ENCODE measurements at regions not wholly inside any gene's neighbourhood (a gene's known extent, or its start where the extent isn't known, plus 50 kb on each side); places are given as distances from the start of the nearest gene placed in this dataset.

DNA sequence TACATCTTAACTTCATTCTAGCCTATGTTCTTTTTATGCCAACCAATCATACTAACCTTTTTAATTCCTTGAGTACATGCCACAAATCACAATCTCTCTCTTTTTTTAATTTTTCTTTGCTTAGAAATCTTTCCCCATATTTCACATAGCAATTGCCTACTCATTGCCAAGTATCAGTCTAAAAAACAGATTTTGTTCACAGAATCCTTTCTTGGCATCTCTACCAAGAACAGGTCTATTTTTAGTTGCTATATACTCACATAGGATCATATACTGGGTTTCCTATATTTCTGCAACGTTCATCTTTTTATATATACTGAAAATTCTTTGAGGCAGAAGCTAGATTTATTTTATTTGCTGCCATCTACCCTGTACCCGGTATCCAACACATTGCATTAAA, 292.1 kb downstream of the GASK1B start:
- Mint-ChIP-seq H3K27ac (no peak overlapping the region), H3K27me3 (no peaks in the 10 kb centered on the region), H3K9me3 (peaks cover 8% of the 10 kb centered on the region), H3K4me1 (no peaks in the 10 kb centered on the region), H3K4me3 (no peak overlapping the region), H3K36me3 (ENCODE audit: low read depth) (no peaks in the 10 kb centered on the region)
- no peak for ATAC-seq (replicated peaks)

GRCh38 chr4:157854819-157855218, 318.0 kb downstream of the GASK1B start:
- H3K4me3 Mint-ChIP-seq = no peak overlapping the region
- no peak for ATAC-seq (replicated peaks)
- H3K4me1 Mint-ChIP-seq = no peaks in the 10 kb centered on the region
- peaks cover 13% of the 10 kb centered on the region for H3K9me3 Mint-ChIP-seq
- H3K27me3 Mint-ChIP-seq = no peaks in the 10 kb centered on the region
- H3K36me3 Mint-ChIP-seq (ENCODE audit: low read depth) = no peaks in the 10 kb centered on the region
- H3K27ac Mint-ChIP-seq = no peak overlapping the region

DNA sequence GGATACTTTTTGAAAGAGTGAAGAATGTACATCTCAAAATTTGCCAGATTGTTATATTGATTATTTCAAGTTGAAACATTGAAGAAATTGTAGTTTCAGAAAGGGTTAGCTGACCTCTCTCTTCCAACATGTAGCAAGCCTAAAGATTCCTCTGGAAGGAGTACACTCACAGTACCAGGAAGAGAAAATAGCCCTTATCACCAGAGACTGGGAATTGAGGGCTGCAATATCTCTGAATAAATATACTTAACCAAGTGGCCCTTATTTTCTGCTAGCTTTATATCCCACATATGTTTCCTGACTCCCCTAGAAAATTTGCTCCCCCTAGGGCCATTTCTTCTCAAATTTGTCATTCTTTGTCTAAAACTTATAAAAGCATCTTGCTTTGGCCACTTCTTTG, 332.2 kb downstream of the GASK1B start:
- H3K9me3 Mint-ChIP-seq = no peaks in the 10 kb centered on the region
- no peak overlapping the region for H3K27ac Mint-ChIP-seq
- no peaks in the 10 kb centered on the region for H3K27me3 Mint-ChIP-seq
- no peaks in the 10 kb centered on the region for H3K36me3 Mint-ChIP-seq (ENCODE audit: low read depth)
- H3K4me3 Mint-ChIP-seq = no peak overlapping the region
- ATAC-seq (replicated peaks) = no peak
- H3K4me1 Mint-ChIP-seq = no peaks in the 10 kb centered on the region

DNA sequence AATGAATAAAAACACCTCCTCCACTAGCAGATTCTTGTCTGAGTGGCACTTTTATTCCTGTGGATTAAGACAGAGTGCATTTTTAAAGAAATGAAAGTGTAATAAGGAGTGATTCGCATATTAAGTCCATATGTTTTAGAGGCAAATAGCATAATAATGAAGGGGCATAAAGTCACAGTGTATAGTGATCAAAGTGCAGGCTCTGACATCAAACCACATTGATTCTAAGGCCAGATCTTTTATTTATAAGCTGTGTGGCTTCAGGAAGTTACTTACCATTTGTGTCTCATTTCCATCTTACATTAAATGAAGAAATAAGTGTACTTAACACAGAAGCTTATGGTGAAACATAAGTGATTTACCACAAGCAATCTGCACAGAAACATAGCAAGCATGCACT, 332.8 kb downstream of the GASK1B start:
- H3K27ac Mint-ChIP-seq = no peak overlapping the region
- ATAC-seq (replicated peaks) = no peak
- H3K4me1 Mint-ChIP-seq = no peaks in the 10 kb centered on the region
- H3K36me3 Mint-ChIP-seq (ENCODE audit: low read depth) = no peaks in the 10 kb centered on the region
- H3K4me3 Mint-ChIP-seq = no peak overlapping the region
- H3K27me3 Mint-ChIP-seq = no peaks in the 10 kb centered on the region
- no peaks in the 10 kb centered on the region for H3K9me3 Mint-ChIP-seq

DNA sequence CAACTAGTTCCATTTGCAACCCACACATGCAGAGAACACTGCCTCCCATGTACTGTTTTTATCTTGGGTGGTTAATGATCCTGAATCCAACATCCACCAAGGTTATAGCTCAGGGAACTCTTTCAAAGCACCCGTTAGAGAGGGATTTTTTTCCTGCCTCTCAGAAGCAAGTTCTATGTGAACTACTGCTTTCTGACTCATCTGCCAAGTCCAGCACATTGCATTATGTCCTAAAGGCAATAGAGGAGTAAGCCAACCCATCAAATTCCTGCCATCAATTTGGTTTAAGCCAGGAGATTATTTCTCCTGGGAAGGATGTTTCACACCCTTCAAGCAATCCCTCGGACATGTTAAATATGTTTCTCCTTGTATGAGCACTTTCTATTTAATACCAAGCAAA, 334.5 kb downstream of the GASK1B start:
- H3K4me1 Mint-ChIP-seq = no peaks in the 10 kb centered on the region
- no peak for ATAC-seq (replicated peaks)
- no peak overlapping the region for H3K27ac Mint-ChIP-seq
- no peaks in the 10 kb centered on the region for H3K9me3 Mint-ChIP-seq
- H3K36me3 Mint-ChIP-seq (ENCODE audit: low read depth) = no peaks in the 10 kb centered on the region
- H3K27me3 Mint-ChIP-seq = no peaks in the 10 kb centered on the region
- no peak overlapping the region for H3K4me3 Mint-ChIP-seq

DNA sequence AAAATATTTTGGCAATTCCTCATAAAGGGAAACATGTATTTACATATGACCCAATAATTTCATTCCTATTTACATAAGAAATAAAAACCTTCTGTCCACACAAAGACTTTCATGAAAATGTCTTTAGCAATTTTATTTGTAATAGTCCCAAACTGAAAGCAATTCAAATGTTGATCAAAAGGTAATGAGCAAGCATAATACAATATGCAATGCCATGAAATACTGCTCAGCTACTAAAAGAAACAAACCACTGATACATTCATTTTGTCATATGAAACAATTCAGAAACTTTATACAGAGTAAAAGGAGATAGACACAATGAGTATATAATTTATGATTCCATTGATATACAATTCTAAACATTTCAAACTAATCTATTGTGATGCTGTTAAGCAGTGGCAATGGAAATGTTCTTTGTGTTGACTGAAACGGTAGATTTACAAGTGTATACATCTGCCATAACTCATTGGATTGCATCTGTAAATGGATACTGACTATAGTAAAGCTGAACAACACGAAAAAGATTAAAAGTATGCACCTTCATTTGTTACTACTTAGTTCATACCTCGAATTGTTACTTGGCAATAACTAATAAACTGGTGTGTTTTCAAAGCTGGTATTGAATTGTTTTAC, 335.6 kb downstream of the GASK1B start:
- Mint-ChIP-seq H3K4me3 (no peak overlapping the region), H3K27me3 (no peaks in the 10 kb centered on the region), H3K9me3 (no peaks in the 10 kb centered on the region), H3K27ac (no peak overlapping the region), H3K4me1 (no peaks in the 10 kb centered on the region), H3K36me3 (ENCODE audit: low read depth) (no peaks in the 10 kb centered on the region)
- no peak for ATAC-seq (replicated peaks)

- H3K4me1 Mint-ChIP-seq = no peaks in the 10 kb centered on the region
- no peak overlapping the region for H3K4me3 Mint-ChIP-seq
Observed at GRCh38 chr4:157832596-157832995, 340.2 kb downstream of the GASK1B start.

GRCh38 chr4:157824021-157824420, 348.8 kb downstream of the GASK1B start:
- Mint-ChIP-seq H3K4me3 (no peak overlapping the region), H3K4me1 (no peaks in the 10 kb centered on the region), H3K27me3 (no peaks in the 10 kb centered on the region), H3K36me3 (ENCODE audit: low read depth) (no peaks in the 10 kb centered on the region), H3K9me3 (peaks cover 10% of the 10 kb centered on the region), H3K27ac (no peak overlapping the region)
- ATAC-seq (replicated peaks) = no peak

More at GRCh38 chr4:157832596-157832995, 340.2 kb downstream of the GASK1B start:
- Mint-ChIP-seq H3K27ac (no peak overlapping the region), H3K27me3 (no peaks in the 10 kb centered on the region), H3K9me3 (peaks cover 4% of the 10 kb centered on the region), H3K36me3 (ENCODE audit: low read depth) (no peaks in the 10 kb centered on the region)
- ATAC-seq (replicated peaks) = no peak

GRCh38 chr4:157821814-157822213, 351.0 kb downstream of the GASK1B start:
- Mint-ChIP-seq H3K27ac (no peak overlapping the region), H3K27me3 (no peaks in the 10 kb centered on the region), H3K4me1 (no peaks in the 10 kb centered on the region), H3K9me3 (peaks cover 3% of the 10 kb centered on the region), H3K36me3 (ENCODE audit: low read depth) (no peaks in the 10 kb centered on the region), H3K4me3 (no peak overlapping the region)
- ATAC-seq (replicated peaks) = no peak

GRCh38 chr4:157819693-157820464, 352.9 kb downstream of the GASK1B start:
- no peaks in the 10 kb centered on the region for H3K9me3 Mint-ChIP-seq
- no peak overlapping the region for H3K4me3 Mint-ChIP-seq
- ATAC-seq (replicated peaks) = no peak
- no peaks in the 10 kb centered on the region for H3K36me3 Mint-ChIP-seq (ENCODE audit: low read depth)
- no peaks in the 10 kb centered on the region for H3K27me3 Mint-ChIP-seq
- no peaks in the 10 kb centered on the region for H3K4me1 Mint-ChIP-seq
- H3K27ac Mint-ChIP-seq = no peak overlapping the region

GRCh38 chr4:157818946-157819692, 353.7 kb downstream of the GASK1B start:
- no peak for ATAC-seq (replicated peaks)
- Mint-ChIP-seq H3K36me3 (ENCODE audit: low read depth) (no peaks in the 10 kb centered on the region), H3K27ac (no peak overlapping the region), H3K27me3 (no peaks in the 10 kb centered on the region), H3K4me1 (no peaks in the 10 kb centered on the region), H3K4me3 (no peak overlapping the region), H3K9me3 (no peaks in the 10 kb centered on the region)

DNA sequence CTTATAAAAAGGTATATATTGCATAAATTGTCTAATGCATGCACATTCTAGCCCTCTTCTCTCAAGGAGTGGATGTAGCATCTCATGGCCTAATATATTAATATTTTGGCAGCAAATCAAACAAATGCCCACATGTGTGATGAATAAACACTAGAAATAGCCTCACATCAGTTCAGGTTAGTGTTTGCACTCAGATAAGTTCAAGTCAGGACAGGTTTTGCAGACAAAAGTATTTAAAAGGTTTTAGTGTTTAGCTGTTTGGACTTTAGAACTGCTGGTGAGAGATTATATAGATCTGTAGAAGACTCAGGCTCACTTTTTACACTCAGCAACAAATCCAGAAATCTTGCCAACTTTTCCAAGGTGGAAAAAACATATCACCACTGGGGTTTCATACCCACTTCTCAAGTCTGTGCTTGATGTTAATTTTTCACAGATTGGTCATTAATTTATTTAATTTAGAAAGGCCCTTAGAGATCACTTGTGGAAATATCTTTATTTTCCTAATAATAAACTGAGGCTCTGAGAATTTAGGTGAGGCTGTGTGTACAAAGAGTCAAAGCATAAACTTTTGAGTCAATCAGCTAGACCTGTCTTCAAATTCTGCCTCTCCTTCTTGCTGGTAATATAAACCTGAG, 362.6 kb downstream of the GASK1B start:
- H3K36me3 Mint-ChIP-seq (ENCODE audit: low read depth) = no peaks in the 10 kb centered on the region
- no peak for ATAC-seq (replicated peaks)
- no peak overlapping the region for H3K4me3 Mint-ChIP-seq
- H3K27me3 Mint-ChIP-seq = no peaks in the 10 kb centered on the region
- H3K9me3 Mint-ChIP-seq = peaks cover 5% of the 10 kb centered on the region
- H3K4me1 Mint-ChIP-seq = no peaks in the 10 kb centered on the region
- H3K27ac Mint-ChIP-seq = no peak overlapping the region

DNA sequence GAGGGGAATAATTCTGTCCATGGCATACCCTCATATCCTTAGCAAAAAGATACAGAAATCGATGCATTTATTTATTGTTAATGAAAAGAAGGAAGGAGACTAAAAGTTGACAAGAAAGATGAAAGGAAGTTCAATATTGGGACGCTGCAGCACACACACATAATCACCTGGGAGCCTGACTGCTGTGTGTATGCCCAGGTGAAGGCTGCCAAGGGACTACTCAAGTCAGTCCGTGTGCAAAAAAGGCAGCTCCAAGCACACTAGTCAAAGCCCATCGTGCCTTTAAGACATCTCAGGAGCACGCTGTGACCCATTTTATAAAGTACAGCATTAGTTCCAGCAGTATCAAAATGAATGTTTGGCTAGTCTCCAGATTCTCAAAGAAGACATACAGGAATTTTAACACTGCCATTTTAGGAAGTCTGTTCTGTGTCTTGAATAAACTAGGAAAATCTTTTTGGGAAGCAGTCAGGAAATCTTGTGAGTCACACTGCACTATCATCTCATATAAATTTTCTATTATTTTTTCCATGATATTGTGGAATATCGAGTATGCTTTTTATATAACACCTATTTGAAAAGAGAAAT, 363.9 kb downstream of the GASK1B start:
- Mint-ChIP-seq H3K27ac (no peak overlapping the region), H3K27me3 (no peaks in the 10 kb centered on the region), H3K9me3 (peaks cover 4% of the 10 kb centered on the region), H3K4me1 (no peaks in the 10 kb centered on the region), H3K36me3 (ENCODE audit: low read depth) (no peaks in the 10 kb centered on the region), H3K4me3 (no peak overlapping the region)
- no peak for ATAC-seq (replicated peaks)

DNA sequence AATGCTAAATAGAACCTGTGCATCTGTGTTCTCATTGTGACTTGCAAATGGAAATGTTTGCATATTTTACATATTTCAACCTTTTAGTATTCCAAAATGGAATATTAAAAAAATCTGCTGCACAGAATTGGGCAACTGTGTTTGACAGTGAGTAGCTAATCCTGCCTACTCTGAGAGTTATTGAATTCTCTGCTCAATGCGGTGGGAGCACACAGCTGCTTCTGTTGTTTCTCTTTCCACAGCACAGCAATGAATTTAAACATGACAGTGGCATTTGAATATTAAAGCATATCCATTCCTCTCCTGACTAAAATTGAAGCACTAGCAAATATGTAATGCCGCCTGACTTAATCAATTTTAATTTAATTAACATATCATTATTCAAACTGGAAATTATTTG, 366.6 kb downstream of the GASK1B start:
- no peaks in the 10 kb centered on the region for H3K9me3 Mint-ChIP-seq
- H3K27me3 Mint-ChIP-seq = no peaks in the 10 kb centered on the region
- H3K4me3 Mint-ChIP-seq = no peak overlapping the region
- no peaks in the 10 kb centered on the region for H3K4me1 Mint-ChIP-seq
- no peaks in the 10 kb centered on the region for H3K36me3 Mint-ChIP-seq (ENCODE audit: low read depth)
- no peak overlapping the region for H3K27ac Mint-ChIP-seq
- ATAC-seq (replicated peaks) = no peak
